PC-9 (cell line): ENCODE measurements at regions not wholly inside any gene's neighbourhood (a gene's known extent, or its start where the extent isn't known, plus 50 kb on each side); places are given as distances from the start of the nearest gene placed in this dataset.

Experiments
- CTCF ChIP-seq: fragments of 200-600 bp; sonication (generic); conservative IDR thresholded peaks from 2 replicates; pipeline ENCODE4 v1.6.1; 2017; ENCODE audit warnings: mixed run types, antibody characterized with exemption, mild to moderate bottlenecking, moderate library complexity
- EZH2 ChIP-seq: fragments of 200-600 bp; sonication (generic); IDR thresholded peaks from 2 replicates; pipeline ENCODE4 v1.8.0; 2017; ENCODE audit warnings: antibody characterized with exemption, low read depth

DNA sequence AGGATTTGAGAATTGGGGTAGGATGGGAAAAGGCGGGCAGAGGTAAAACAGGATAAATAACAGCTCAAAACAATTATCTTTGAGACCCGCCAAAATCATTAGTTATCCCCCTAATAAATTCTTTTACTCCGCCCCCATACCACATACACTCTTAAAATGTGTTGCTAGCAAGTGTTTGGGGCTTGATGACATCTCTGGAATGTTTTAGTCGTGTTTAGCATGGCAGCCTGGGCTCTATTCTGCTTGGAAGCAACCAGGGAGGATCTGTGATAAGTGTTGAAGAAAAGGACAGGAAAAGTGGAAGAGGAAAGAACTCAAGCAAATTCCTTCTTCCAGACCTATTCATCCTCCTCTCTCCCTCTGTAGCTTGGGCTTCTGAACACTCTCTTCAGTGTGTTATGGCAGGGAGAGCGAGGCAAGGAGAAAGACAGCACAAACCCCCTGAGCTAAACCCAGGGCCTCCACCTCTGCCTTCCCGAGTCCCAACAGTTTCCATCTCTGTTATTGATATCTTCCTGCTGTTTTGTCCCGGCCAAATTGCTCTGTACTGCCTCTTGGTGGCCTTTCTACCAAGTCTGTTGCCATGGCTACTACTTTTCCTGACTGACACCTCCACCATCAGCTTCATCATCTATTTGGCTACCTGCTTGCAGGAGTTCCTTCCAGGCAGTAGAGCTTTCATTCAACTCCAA is 135.8 kb downstream of the RPL22L1 start:
- TF ChIP-seq CTCF: no peak
- no peak for TF ChIP-seq EZH2
